B cell (primary cell): ENCODE measurements at regions not wholly inside any gene's neighbourhood (a gene's known extent, or its start where the extent isn't known, plus 50 kb on each side); places are given as distances from the start of the nearest gene placed in this dataset.

Experiments
- ATAC-seq: fragments of 200-7000 bp; cut with Tn5 transposase; one replicate; pipeline ENCODE4 v1.10.0; 2021; ENCODE audit warnings: low read depth, mild to moderate bottlenecking, moderate number of reproducible peaks, moderate library complexity
- CTCF ChIA-PET: fragments of 350-600 bp; sonication (Branson Sonifier 250); formaldehyde crosslinking; loops from one replicate; lab custom pipeline; 2021; ENCODE audit warnings: antibody characterized with exemption, inconsistent platforms; lab: Charles Lee
- POLR2A ChIA-PET: fragments of 350-600 bp; sonication (Branson Sonifier 250); formaldehyde crosslinking; loops from one replicate; lab custom pipeline; 2021; ENCODE audit warnings: antibody characterized with exemption; lab: Charles Lee
- DNase-seq: peaks from one replicate; pipeline ENCODE4 v3.0.0; 2013
- H2AFZ ChIP-seq: 2 replicates; pipeline ENCODE4 v1.6.1; 2012; ENCODE audit warnings: mild to moderate bottlenecking, low read depth, low read length; ENCODE audit not compliant: insufficient read depth, poor library complexity, severe bottlenecking
- H3K27ac ChIP-seq, 2 donors: 1 replicate in 1 of 2; 2 replicates in 1 of 2; pipeline ENCODE4 v1.5.1; 2012 to 2013; ENCODE audit warnings: low read length in 2 of 2, mild to moderate bottlenecking in 2 of 2, moderate library complexity in 1 of 2
- H3K27me3 ChIP-seq, 4 experiments: fragments of 200-600 bp in 1 of 4; sonication (generic) in 1 of 4; replicated peaks in 1 of 4; 1 replicate in 2 of 4; 2 replicates in 2 of 4; pipeline versions ENCODE4 v1.6.1 to v1.7.0; 2013 to 2016; ENCODE audit warnings: low read length in 3 of 4, mild to moderate bottlenecking in 2 of 4, mixed read lengths in 1 of 4, moderate library complexity in 1 of 4; ENCODE audit not compliant: insufficient read depth in 4 of 4, control insufficient read depth in 3 of 4; ENCODE audit errors: control extremely low read depth in 1 of 4
- H3K36me3 ChIP-seq, 2 experiments: replicated peaks in 1 of 2; 1 replicate in 1 of 2; 2 replicates in 1 of 2; pipeline versions ENCODE4 v1.6.1 to v1.7.1; 2013; ENCODE audit warnings: low read length in 1 of 2; ENCODE audit not compliant: insufficient read depth in 2 of 2, control insufficient read depth in 1 of 2; ENCODE audit errors: control extremely low read depth in 1 of 2, extremely low read depth in 1 of 2
- H3K4me1 ChIP-seq, 2 donors: fragments of 200-600 bp in 1 of 2; sonication (generic) in 1 of 2; 1 replicate in 1 of 2; 2 replicates in 1 of 2; pipeline versions ENCODE4 v1.5.1 to v1.6.1; 2013 to 2017; ENCODE audit warnings: low read length in 2 of 2; ENCODE audit not compliant: control insufficient read depth in 2 of 2, insufficient read depth in 2 of 2
- H3K4me2 ChIP-seq: replicated peaks from 2 replicates; pipeline ENCODE3; 2012; ENCODE audit warnings: mild to moderate bottlenecking, low read depth, low read length; ENCODE audit not compliant: poor library complexity, severe bottlenecking
- H3K4me3 ChIP-seq, 5 experiments: fragments of 200-600 bp in 1 of 5; sonication (generic) in 1 of 5; 1 replicate in 3 of 5; 2 replicates in 2 of 5; pipeline versions ENCODE4 v1.5.1 to v1.7.0; 2011 to 2016; ENCODE audit warnings: low read length in 4 of 5, mild to moderate bottlenecking in 4 of 5, low read depth in 2 of 5, control low read depth in 1 of 5, moderate library complexity in 1 of 5; ENCODE audit not compliant: insufficient read depth in 1 of 5; ENCODE audit errors: control extremely low read depth in 1 of 5, extremely low read depth in 1 of 5
- H3K79me2 ChIP-seq: fragments of 200-600 bp; sonication (generic); one replicate; pipeline ENCODE4 v1.6.0; 2016; ENCODE audit warnings: low read length; ENCODE audit not compliant: control insufficient read depth, insufficient read depth
- H3K9ac ChIP-seq: fragments of 200-600 bp; sonication (generic); 2 replicates; pipeline ENCODE4 v1.6.1; 2017; ENCODE audit warnings: mild to moderate bottlenecking, low read length, moderate library complexity
- H3K9me3 ChIP-seq, 3 donors: one replicate each; pipeline versions ENCODE4 v1.6.1 to v1.7.1; 2013; ENCODE audit warnings: low read length in 2 of 3; ENCODE audit not compliant: control insufficient read depth in 2 of 3, insufficient read depth in 1 of 3; ENCODE audit errors: control extremely low read depth in 1 of 3
- H4K20me1 ChIP-seq: 2 replicates; pipeline ENCODE4 v1.6.0; 2012; ENCODE audit warnings: mild to moderate bottlenecking, low read length; ENCODE audit not compliant: insufficient read depth, control insufficient read depth, poor library complexity, severe bottlenecking
- H3K27ac Mint-ChIP-seq: one replicate; pipeline ENCODE4 v1.8.0; 2021; ENCODE audit warnings: mixed read lengths
- H3K27me3 Mint-ChIP-seq: one replicate; pipeline ENCODE4 v1.8.0; 2021; ENCODE audit warnings: mixed read lengths
- H3K4me1 Mint-ChIP-seq: one replicate; pipeline ENCODE4 v1.8.0; 2021; ENCODE audit warnings: mixed read lengths
- H3K4me3 Mint-ChIP-seq: one replicate; pipeline ENCODE4 v1.8.0; 2021; ENCODE audit warnings: mixed read lengths
- H3K9me3 Mint-ChIP-seq: one replicate; pipeline ENCODE4 v1.8.0; 2022; ENCODE audit warnings: mixed read lengths; ENCODE audit not compliant: insufficient read depth
- EZH2 ChIP-seq: IDR thresholded peaks from 2 replicates; pipeline ENCODE4 v1.6.1; 2012; ENCODE audit warnings: borderline replicate concordance, low read depth, mild to moderate bottlenecking, moderate library complexity, low read length; ENCODE audit not compliant: insufficient read depth, poor library complexity, severe bottlenecking
- WGBS: methylation state at CpG from one replicate; pipeline ENCODE4 v1.1.5; 2013; ENCODE audit warnings: missing lambda C conversion rate; ENCODE audit not compliant: insufficient coverage; 5-methylcytosine and 5-hydroxymethylcytosine counted together
- intact Hi-C: fragments of 100-400 bp; cut with micrococcal nuclease; formaldehyde crosslinking; loops from one replicate; pipeline ENCODE4 v1.10.0; 2022
- TF ChIP-seq, protein P1 (sequence below): fragments of 200-600 bp; IDR thresholded peaks from one replicate; pipeline ENCODE4 v1.8.0; 2022; ENCODE audit warnings: antibody characterized with exemption, mild to moderate bottlenecking

- Mint-ChIP-seq H3K27me3 (peaks cover 19% of the 10 kb centered on the region), H3K9me3 (no peaks in the 10 kb centered on the region), H3K4me1 (no peaks in the 10 kb centered on the region), H3K27ac (no peak overlapping the region), H3K4me3 (no peak overlapping the region)
- Histone ChIP-seq H2AFZ (no peak overlapping the region), H3K79me2 (no peaks in the 10 kb centered on the region), H3K4me1 (no peaks in the 10 kb centered on the region), H3K9ac (no peak overlapping the region), H3K9me3 (peaks cover 0 to 9% (median 4%) of the 10 kb centered on the region in 3 donors), H3K4me2 (no peak overlapping the region), H3K27me3 (no peaks in the 10 kb centered on the region), H3K27ac (no peak overlapping the region), H3K36me3 (no peaks in the 10 kb centered on the region), H3K4me3 (no peak overlapping the region), H4K20me1 (no peaks in the 10 kb centered on the region)
- ChIA-PET POLR2A (no interaction called here), CTCF (no interaction called here)
- intact Hi-C loops: no loop called here
- ATAC-seq: no peak
- 94% methylated on average over 12 of the region's 17 CpGs for WGBS
- no peak for TF ChIP-seq EZH2
- TF ChIP-seq, protein P1, sequence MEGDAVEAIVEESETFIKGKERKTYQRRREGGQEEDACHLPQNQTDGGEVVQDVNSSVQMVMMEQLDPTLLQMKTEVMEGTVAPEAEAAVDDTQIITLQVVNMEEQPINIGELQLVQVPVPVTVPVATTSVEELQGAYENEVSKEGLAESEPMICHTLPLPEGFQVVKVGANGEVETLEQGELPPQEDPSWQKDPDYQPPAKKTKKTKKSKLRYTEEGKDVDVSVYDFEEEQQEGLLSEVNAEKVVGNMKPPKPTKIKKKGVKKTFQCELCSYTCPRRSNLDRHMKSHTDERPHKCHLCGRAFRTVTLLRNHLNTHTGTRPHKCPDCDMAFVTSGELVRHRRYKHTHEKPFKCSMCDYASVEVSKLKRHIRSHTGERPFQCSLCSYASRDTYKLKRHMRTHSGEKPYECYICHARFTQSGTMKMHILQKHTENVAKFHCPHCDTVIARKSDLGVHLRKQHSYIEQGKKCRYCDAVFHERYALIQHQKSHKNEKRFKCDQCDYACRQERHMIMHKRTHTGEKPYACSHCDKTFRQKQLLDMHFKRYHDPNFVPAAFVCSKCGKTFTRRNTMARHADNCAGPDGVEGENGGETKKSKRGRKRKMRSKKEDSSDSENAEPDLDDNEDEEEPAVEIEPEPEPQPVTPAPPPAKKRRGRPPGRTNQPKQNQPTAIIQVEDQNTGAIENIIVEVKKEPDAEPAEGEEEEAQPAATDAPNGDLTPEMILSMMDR: no peak
- DNase-seq: no peak
These were observed 346.3 kb downstream of the CTTN start for GRCh38 chr11:70744396-70745185.

DNA sequence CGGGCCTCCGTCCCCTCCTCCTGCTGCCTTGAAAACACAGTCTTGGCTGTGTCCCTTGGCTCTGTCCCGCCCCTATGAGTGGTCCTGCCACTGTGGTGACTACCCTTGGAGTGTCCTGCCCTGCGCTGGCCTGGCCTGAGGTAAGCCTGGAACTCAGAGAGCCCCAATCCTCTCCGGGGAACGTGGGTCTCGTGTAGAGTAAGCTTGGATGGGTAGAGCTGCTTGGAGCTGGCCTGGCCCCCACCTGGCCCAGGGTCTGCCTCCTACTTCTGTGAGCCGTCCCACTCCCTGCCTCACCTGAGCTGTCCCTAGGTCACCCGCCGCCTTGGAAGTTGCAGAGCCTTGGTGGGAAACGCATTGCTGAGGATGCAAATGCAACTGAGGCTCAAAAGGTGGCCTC is 347.1 kb downstream of the CTTN start:
- no peak overlapping the region for H3K4me3 ChIP-seq
- WGBS: 92% methylated on average over 9 of the region's 11 CpGs
- DNase-seq: no peak
- H4K20me1 ChIP-seq: no peaks in the 10 kb centered on the region
- H3K27ac ChIP-seq: no peak overlapping the region
- intact Hi-C loops: no loop called here
- Mint-ChIP-seq H3K4me3 (no peak overlapping the region), H3K4me1 (no peaks in the 10 kb centered on the region), H3K27ac (no peak overlapping the region), H3K27me3 (peaks cover 19% of the 10 kb centered on the region), H3K9me3 (no peaks in the 10 kb centered on the region)
- no peak for ATAC-seq
- H3K27me3 ChIP-seq: no peaks in the 10 kb centered on the region
- ChIA-PET POLR2A (no interaction called here), CTCF (interaction anchor here (1.8 kb wide), 1 partner anchor 12 kb away, joined by 4 read pairs; no protein-coding TSS in a partner anchor)
- no peaks in the 10 kb centered on the region for H3K4me1 ChIP-seq
- H2AFZ ChIP-seq: no peak overlapping the region
- peaks cover 0 to 14% (median 5%) of the 10 kb centered on the region in 3 donors for H3K9me3 ChIP-seq
- H3K36me3 ChIP-seq: no peaks in the 10 kb centered on the region
- no peaks in the 10 kb centered on the region for H3K79me2 ChIP-seq
- no peak for TF ChIP-seq EZH2
- TF ChIP-seq, protein P1: no peak
- no peak overlapping the region for H3K4me2 ChIP-seq
- no peak overlapping the region for H3K9ac ChIP-seq
